ENCODE measurements at regions not wholly inside any gene's neighbourhood (a gene's known extent, or its start where the extent isn't known, plus 50 kb on each side); places are given as distances from the start of the nearest gene placed in this dataset.
"Not testable (repeated sequence)": the region's sequence is repeated elsewhere in the genome, so short reads cannot be mapped to it uniquely, and the experiment has no call there.

DNA sequence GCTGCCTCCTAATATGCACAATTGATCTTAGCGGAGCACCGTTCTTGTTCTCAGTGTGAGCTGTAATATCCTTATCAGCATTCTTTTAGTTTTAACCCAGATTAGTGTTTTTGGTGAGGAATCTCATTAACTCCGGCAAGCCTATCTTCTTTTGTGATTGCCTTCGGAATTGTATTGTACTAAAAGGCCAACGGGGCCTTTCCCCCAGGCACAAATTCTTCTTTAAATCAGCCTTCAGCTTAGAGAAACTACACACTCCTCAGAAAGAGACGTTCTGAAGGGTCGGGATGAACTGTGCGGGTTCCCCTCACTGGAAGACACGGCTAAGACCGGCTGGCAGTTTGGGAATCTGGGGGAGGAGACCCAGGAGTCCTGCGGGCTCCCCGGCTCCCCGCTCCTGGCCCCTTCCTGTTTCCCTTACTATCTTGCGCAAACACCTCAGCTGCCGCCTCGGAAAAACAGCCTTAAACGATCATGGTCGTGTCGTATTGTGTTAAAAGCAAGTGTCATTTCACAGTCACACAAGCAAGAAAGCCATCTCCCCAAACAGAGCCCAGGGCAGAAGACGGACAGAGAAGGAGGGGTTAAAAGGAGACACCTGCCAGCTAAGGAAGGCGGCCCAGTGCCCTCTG lies 353.1 kb upstream of the IRX2 start:
- DNase-seq (ENCODE audit: low read depth) = no peak

DNA sequence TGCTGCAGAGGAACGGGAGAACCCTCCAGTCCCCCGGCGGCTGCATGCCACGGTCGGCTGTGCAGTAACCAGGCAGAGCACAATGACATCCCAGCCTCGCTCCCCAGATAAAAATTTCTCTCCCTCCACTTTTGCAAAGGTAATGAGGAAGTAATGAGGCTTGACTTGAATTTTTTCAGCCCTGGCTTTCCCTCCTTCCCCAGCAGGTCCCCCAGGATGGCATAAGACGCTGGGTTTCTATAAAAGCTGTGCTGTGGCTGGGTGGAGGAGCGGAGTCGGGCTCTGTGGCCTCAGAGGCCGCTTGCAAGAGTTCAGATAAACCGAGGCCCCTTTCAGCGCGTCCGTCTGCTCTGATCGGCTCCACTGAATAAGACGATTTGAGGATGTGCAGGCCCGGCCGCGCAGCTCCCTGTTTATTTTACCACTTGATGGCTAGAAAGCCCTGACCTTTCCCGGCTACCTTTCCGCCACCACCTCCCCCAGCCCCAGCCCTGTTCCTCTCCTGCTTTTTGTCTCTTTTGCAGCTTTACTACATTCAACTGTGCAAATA lies 351.9 kb upstream of the IRX2 start:
- DNase-seq (ENCODE audit: low read depth) = no peak

DNA sequence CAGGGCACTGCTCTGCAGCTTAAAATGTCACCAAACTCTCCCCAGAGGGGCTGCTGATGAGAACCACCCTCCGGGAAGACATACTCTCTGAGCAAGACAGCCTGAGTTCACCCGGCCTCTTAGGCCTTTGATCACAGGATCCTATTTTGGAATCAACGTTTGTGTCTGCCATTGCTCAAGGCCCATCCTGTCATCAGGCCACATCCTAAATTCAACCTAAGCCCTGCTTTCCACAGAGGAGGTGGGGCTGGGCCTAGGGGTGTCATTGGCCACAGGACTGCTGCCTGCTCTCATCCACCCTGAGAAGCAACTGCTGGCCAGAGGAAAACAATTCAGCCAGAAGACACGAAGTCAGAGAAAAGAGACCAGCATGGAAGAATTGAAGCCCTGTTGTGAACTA lies 351.1 kb upstream of the IRX2 start:
- no peak for DNase-seq (ENCODE audit: low read depth)

DNA sequence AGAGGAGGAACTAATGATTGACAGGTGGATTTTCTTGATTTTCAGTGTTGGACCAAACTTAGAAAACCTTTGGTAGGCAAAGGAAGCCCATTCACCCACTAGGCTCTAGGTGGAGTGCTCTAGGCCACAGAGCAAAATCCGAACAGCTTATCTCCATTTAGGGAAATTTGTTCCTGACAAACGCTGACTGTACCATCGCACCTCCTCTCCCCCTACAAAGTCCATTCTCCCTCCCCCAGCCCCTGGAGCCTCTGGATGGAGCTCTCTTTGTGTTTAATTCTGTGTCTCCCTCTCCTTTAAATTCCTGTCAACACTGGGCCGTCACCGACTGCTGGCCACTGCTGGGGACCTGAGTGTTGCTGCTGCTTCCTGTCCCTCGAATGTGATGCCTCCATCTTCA lies 350.1 kb upstream of the IRX2 start:
- no peak for DNase-seq (ENCODE audit: low read depth)

DNA sequence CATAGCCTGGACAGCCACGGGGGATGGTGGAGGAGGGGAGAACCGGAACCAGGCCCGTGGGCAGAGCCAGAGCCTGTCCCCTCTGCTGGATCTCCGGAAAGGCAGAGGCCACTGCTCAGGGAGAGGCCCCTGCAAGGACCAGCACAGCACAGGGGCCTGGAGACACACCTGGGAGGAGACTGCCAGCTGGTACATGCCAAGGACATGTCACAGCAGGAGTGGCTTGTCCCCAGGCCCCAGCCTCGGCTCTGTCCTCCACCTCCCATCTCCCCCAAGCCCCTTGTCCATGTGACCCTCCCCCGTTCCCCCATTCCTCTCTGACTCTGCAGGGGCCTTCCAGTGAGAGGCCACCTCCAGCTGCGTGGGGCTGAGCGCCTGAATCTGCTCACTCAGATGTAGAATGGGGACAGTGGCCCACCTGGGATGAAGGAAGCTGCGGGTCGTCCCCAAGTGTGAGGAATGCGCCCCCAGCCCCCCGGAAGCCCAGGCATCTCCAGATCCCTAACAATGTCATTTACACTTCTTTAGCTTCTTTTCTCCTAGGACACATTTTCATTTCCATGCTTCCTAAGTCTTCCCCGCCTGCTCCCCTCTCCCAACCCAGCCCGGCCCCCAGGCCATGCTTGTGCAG lies 349.6 kb upstream of the IRX2 start:
- no peak for DNase-seq (ENCODE audit: low read depth)

DNA sequence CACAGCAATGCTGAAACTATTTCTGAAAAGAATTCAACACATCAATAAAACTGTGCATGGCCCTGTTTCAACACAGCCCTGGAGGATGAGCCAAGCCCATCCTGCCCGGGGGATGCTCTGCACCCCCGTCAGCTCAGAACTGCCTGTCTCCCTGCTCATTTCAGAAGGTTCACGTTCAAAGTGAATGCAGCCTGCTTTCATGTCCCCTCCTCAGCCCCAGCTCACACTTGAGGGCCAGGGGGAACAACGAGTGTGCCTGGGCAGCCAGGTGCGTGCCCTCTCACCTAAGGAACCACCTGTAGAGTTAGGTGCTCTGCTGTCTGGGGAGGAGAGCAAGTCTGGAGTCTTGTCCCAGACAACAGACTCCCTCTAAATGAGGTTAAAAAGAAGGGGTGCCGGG lies 348.5 kb upstream of the IRX2 start:
- no peak for DNase-seq (ENCODE audit: low read depth)

DNA sequence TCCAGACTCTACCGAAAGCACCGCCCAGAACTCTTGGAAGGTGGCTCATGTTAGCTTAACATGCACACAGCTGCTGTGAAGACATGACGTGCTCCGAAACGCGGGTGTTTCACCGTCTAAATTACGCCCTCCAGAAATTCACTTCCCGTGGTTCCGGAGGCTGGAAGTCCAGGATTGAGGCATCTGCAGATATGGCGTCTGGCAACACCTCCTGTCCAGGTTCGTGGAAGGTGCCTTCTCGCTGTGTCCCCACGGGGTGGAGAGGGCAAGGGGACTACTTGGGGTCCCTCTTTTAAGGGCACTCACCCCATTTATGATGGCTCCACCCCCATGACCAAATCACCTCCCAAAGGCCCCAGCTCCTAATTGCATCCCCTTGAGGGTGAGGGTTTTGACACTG lies 348.0 kb upstream of the IRX2 start:
- DNase-seq (ENCODE audit: low read depth) = no peak

DNA sequence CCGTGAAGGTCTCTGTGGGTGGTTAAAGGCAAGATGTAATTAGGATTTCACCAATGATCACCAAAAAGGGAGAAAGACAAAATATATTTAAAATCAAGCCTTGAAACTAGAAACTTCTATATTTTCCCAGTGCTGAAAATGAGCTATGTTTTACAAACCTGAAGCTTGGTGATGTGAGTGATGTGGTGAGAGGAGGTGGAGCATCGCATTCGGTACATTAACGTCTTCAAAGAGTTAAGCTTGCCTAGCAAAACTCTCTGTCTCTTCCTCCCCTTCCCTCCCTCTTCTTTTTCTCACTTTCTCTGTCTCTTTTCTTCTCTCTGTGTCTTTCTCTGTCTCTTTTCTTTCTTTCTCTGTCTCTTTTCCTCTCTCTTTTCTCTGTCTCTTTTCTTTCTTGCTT lies 347.3 kb upstream of the IRX2 start:
- no peak for DNase-seq (ENCODE audit: low read depth)

DNA sequence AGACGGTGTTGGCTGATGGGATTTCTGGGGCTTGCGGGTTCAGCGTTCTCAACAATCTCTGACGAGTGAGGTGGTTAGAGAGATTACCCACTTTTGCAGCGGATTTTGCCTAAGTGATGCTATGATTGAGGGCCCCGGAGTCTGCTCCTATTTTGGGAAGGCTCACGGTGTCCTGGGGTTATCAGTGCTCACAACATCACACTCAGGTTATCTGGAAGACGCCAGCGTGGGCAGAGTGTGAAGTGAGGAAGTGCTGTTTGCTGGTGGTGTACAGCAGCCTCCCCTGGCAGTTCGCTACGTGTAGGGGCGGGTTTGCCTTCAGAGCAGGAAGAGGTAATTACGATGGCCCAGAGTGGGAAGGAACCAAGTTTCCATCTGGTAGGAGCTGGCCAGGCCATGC lies 341.2 kb upstream of the IRX2 start:
- DNase-seq (ENCODE audit: low read depth) = no peak

DNA sequence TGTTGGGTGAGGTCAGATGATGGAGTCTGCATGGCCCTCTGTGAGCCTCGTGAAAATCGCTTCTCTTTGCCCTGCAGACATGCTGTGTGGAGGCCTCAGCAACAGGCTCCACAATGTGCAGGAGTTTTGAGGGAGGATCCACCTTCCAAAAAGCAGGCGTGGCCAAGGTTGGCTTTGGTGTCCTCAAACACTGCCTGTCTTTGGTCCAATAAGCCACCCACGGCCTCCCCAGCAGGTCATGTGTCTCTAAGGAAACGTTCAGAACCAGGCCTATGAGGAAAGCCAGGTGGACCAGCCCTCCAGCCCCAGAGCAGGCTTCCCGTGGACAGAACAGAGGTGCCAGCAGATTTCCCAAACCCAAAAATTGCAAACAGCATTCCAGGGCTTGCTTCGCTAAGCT lies 340.7 kb upstream of the IRX2 start:
- no peak for DNase-seq (ENCODE audit: low read depth)

DNA sequence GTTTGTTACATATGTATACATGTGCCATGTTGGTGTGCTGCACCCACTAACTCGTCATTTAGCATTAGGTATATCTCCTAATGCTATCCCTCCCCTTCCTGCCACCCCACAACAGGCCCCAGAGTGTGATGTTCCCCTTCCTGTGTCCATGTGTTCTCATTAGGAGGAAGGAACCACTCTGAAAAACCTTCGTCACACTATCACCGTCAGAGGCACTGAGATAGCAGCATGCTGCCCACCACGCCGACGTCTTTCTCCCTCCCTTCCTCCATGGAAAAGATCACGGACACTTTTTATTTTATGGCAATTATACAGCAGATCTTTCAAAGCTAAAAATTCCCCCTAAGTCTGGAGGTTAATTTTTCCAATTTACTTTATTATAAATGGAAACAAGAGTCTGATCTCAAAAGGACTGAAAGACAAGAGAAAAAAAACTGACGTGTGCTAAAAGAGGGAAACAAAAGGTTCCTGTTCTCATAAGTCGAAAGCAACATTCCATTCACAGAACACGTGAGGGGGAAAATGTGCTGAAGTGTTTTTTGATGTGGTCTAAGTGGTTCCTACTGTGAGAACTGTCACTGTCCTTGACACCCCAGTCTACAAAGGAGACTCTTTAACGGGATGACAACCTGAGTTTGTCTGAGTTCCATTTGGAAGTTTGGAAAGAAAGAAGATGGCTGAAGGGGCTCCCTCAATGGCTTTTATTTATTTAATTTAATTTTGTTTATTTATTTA lies 339.7 kb upstream of the IRX2 start:
- DNase-seq (ENCODE audit: low read depth) = no peak

DNA sequence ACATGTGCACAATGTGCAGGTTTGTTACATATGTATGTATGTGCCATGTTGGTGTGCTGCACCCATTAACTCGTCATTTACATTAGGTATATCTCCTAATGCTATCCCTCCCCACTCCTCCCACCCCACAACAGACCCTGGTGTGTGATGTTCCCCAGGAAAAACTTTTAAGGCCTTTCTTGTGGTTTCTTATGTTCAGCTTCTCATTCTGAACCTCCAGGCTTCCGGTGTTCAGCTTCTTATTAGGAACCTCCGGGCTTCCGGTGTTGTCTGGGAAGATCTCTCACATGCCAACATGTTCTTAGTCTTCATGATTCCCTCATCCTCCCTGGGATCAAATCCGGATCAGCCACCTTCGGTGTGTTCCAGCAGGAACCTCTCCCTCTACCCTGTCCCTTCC lies 338.8 kb upstream of the IRX2 start:
- DNase-seq (ENCODE audit: low read depth) = not testable (repeated sequence)

DNA sequence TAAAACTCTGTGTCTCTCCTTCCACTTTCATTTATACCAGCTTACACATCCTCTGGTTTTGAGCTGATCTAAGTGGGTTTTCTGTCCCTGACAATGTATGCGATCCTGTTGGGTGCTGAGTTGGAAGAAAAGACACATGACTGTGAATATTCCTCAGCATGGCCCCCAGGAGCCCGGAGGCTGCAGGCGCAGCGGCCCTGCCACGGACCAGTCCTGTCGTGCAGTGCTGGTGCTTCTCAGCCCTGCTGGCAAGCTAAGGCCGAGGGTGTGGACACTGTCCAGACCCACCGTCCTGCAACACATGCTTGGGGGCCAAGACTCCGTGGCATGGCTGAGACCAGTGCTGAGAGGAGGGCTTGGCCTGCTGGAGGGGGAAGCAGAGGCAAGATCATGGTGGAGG lies 328.9 kb upstream of the IRX2 start:
- no peak for DNase-seq (ENCODE audit: low read depth)

DNA sequence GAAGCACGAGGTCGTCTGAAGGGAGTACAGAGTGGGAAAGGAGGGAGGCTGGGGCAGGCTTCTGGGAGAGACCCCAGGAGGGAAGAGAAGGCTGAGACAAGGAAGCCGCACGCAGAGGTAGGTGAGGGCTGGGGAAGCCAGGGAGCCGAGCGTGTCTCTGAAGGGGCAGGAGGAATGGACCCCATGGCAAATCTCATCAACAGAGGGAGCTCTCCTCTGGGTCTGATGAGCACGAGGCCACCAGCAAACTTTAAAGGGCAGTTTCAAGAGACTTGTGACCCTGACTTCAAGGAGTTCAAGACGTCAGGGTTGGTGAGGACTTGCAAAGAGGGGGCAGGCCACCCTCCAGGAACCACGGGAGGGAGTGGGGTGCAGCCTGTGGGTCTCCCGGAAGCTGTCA lies 326.2 kb upstream of the IRX2 start:
- no peak for DNase-seq (ENCODE audit: low read depth)

DNA sequence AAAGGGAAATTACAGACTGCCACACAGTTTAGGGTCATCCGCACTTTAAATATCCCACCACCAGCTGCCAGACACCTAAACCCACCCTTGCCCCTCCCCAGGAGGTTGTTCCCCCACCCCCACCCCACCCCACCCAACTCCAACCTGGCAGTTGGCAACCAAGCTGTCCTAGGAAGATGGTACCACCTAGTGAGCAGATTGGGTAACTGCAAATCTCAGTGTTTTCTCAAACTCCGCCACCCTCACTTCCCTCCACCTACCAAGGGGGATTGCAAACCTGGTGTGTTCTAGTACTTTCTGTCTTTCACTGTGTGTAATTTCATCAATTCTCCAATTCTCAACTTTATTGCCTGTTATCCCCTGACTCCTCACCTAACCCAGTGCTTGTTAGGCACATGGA lies 323.8 kb upstream of the IRX2 start:
- no peak for DNase-seq (ENCODE audit: low read depth)

DNA sequence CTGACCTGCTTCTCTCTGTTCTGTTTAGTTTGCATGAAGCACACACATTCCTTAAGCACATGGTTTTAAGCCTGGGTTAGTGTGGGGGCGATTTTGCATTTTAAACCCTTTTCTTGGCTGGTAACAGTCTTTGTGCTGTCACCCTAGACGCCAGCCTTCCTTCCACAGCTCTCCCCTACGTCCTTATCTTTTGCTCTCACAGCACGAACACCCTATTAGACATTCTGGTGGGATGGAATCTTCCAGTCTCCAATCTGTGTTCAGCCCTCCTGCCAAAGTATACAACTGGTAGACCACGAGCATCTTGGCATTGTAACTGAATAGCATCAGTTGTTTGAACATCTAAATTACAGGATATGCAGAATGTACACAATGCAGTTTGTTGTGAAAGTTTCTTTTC lies 316.9 kb upstream of the IRX2 start:
- no peak for DNase-seq (ENCODE audit: low read depth)

DNA sequence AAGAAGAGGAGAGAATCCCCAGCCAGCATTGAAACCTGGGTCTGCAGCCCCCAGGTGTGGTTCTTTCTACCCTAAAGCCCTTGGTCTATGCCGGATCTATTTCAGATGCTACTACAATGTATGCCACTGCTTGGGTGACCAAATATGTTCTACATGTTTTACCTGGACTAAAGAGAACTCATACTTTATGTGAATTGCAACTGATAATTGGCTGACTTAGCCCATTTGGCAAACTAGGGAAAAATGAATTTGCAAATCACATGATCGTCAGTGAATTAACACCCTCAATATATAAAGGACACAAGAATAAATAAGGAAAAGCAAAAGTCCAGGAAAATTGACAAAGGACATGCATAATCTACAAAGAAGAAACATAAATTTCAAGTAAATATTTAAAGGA lies 308.8 kb upstream of the IRX2 start:
- no peak for DNase-seq (ENCODE audit: low read depth)

DNA sequence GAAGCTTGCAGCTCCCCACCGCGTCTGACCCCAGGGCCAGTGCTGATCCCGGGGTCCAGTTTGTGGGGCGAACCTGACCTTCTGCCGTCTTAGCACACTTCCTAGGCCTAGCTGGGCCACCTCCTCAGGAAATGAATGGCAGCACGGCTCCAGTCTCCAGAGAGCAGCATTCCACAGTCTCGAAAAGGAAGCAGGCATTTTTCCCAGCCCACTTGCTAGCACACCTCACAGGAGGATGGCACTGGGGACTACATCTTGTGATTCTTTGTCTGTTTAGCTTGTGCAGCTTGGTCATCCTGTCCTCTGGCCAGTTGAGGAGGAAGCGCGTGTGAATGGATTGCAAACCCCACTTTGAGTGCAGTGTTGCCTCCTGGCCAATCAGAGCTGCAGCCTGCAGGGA lies 308.0 kb upstream of the IRX2 start:
- DNase-seq (ENCODE audit: low read depth) = no peak

DNA sequence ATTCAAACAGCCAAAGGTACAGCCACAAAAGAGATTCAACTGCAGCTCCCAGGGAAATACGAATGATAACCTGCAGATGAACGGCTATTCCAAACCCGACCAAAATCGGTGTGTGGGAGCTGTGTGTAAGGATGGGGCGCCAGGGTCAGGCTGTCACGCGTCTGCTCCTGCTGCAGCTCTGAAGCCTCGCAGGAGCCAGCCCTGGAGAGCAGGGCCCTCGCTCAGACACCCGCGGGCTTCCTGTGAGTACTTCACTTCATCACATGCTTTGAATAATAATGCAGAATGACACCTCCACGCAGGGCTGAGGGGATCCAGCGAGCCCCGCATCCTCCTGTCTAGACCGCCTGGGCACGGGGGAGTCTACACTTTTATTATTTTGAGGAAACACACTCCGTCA lies 307.5 kb upstream of the IRX2 start:
- DNase-seq (ENCODE audit: low read depth) = no peak

DNA sequence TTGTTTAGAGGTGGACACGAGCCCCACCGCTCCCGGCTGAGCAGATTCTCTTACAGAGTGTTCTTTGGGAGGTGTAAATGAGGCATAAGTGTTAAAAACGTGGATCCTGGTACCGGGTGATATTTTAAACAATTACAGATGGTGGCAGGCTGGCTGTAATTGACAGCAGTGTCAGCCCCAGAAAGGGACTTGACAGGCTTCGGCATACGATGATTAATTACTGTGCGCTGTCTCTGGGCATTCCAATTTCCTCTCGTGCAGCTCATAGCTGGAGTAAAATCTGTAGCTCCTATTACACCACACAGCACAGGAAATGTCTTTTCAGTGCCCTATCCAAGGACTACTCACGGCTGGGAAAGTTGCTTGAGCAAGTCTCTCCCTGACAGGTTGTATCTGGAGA lies 305.4 kb upstream of the IRX2 start:
- DNase-seq (ENCODE audit: low read depth) = no peak

DNA sequence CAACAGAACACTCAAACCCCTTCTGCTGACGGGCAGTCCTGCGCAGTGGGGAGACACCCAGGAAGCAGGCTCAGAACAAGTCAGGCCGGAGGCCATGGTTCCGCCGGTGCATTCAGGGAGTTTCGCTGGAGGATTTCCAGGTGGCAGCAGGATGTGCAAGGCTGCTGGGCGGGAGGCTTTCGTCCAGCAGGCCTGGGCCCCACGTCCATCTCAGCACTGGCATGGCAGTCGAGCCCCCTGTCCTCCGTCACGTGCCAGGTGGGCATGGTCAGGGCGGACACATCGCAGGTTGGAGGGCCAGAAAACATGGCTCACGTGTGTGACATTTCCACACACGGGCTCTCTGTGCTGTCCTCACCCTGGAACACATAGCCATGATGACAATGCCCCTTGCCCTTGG lies 299.9 kb upstream of the IRX2 start:
- DNase-seq (ENCODE audit: low read depth) = no peak

DNA sequence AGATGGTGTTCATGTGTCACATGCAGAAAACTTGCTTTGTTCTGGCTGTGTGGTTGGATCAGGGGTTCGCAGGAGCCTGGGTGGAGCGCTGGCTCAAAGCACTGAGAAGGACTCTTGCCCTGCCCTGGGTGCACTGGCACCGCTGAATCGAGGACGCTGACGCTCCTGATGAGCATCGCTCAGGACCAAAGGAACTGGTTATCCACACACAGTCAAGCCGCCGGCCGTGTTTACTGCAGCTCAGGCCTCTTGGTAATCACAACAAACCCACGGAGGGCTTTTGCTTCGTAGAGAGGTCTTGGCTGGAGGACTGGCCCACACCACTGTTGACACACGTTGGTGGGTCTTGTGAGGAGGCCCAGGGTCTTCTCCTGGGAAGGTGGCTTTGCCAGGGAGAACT lies 299.4 kb upstream of the IRX2 start:
- DNase-seq (ENCODE audit: low read depth) = no peak

DNA sequence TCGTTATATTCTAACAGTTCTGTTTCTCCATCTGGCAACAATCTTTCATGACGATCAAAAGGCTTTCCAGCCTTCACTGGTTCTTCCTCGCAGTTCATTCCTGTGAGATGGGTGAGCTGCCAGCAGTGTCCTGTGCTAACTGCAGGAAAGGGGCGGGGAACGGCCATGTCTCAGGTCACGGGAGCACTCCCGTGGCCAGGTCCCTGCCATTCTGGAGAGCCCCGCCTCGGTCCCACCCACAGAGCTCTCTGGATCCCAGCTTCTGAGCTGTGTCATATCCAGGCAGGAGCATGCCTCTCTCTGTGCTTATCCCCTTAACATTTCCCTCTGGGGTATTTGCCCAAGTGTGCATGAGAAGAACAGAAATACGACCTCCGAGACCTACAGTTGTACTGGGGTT lies 297.8 kb upstream of the IRX2 start:
- no peak for DNase-seq (ENCODE audit: low read depth)
